ENCODE measurements at regions not wholly inside any gene's neighbourhood (a gene's known extent, or its start where the extent isn't known, plus 50 kb on each side); places are given as distances from the start of the nearest gene placed in this dataset.

- WGBS: 97% methylated on average over 3 of the region's 3 CpGs
- no peak for TF ChIP-seq POLR2AphosphoS5 (IDR thresholded peaks at IDR 0.05)
- TF ChIP-seq EP300 (IDR thresholded peaks at IDR 0.05): no peak
- no peak for TF ChIP-seq POLR2A (IDR thresholded peaks at IDR 0.05; ENCODE audit: low read depth)
- no peak for TF ChIP-seq CTCF (IDR thresholded peaks at IDR 0.05)
- intact Hi-C loops (cut with DNase I): no loop called here
These were observed 226.3 kb upstream of the MPDZ start for GRCh38 chr9:13505797-13506196.

GRCh38 chr9:13503599-13503998 is 224.1 kb upstream of the MPDZ start:
- no peaks in the 10 kb centered on the region for H3K4me1 ChIP-seq
- WGBS: 91% methylated on average over 2 of the region's 2 CpGs
- H3K27ac ChIP-seq (replicated peaks in 1 of 4): no peak overlapping the region
- H3K36me3 ChIP-seq: no peaks in the 10 kb centered on the region
- DNase-seq (ENCODE audit: extremely low spot score): no peak
- H3K9me3 ChIP-seq: no peaks in the 10 kb centered on the region
- intact Hi-C loops (cut with DNase I): no loop called here
- TF ChIP-seq EP300 (IDR thresholded peaks at IDR 0.05): no peak
- TF ChIP-seq POLR2AphosphoS5 (IDR thresholded peaks at IDR 0.05): no peak
- no peak for TF ChIP-seq CTCF (IDR thresholded peaks at IDR 0.05)
- TF ChIP-seq POLR2A (IDR thresholded peaks at IDR 0.05; ENCODE audit: low read depth): no peak
- no peaks in the 10 kb centered on the region for H3K27me3 ChIP-seq
- H3K4me3 ChIP-seq: no peak overlapping the region

More at GRCh38 chr9:13505797-13506196, 226.3 kb upstream of the MPDZ start:
- no peak for DNase-seq (ENCODE audit: extremely low spot score)
- Histone ChIP-seq H3K9me3 (no peaks in the 10 kb centered on the region), H3K36me3 (no peaks in the 10 kb centered on the region), H3K4me1 (no peaks in the 10 kb centered on the region), H3K27ac (replicated peaks in 1 of 4) (no peak overlapping the region), H3K4me3 (no peak overlapping the region), H3K27me3 (no peaks in the 10 kb centered on the region)

GRCh38 chr9:13502484-13502883 is 223.0 kb upstream of the MPDZ start:
- intact Hi-C loops (cut with DNase I): no loop called here
- no peaks in the 10 kb centered on the region for H3K27me3 ChIP-seq
- 76% methylated on average over 6 of the region's 6 CpGs for WGBS
- no peaks in the 10 kb centered on the region for H3K4me1 ChIP-seq
- no peaks in the 10 kb centered on the region for H3K9me3 ChIP-seq
- no peak overlapping the region for H3K27ac ChIP-seq (replicated peaks in 1 of 4)
- DNase-seq (ENCODE audit: extremely low spot score): no peak
- H3K36me3 ChIP-seq: no peaks in the 10 kb centered on the region
- H3K4me3 ChIP-seq: no peak overlapping the region
- TF ChIP-seq POLR2A (IDR thresholded peaks at IDR 0.05; ENCODE audit: low read depth) (no peak), EP300 (IDR thresholded peaks at IDR 0.05) (no peak), POLR2AphosphoS5 (IDR thresholded peaks at IDR 0.05) (no peak), CTCF (IDR thresholded peaks at IDR 0.05) (no peak)

GRCh38 chr9:13501018-13501417 is 221.5 kb upstream of the MPDZ start:
- no peaks in the 10 kb centered on the region for H3K9me3 ChIP-seq
- TF ChIP-seq POLR2A (IDR thresholded peaks at IDR 0.05; ENCODE audit: low read depth) (no peak), EP300 (IDR thresholded peaks at IDR 0.05) (no peak), POLR2AphosphoS5 (IDR thresholded peaks at IDR 0.05) (no peak), CTCF (IDR thresholded peaks at IDR 0.05) (no peak)
- H3K36me3 ChIP-seq: no peaks in the 10 kb centered on the region
- no peak overlapping the region for H3K4me3 ChIP-seq
- 95% methylated on average over 1 of the region's 1 CpG for WGBS
- no peaks in the 10 kb centered on the region for H3K27me3 ChIP-seq
- no peak for DNase-seq (ENCODE audit: extremely low spot score)
- H3K27ac ChIP-seq (replicated peaks in 1 of 4): no peak overlapping the region
- no peaks in the 10 kb centered on the region for H3K4me1 ChIP-seq
- intact Hi-C loops (cut with DNase I): no loop called here

GRCh38 chr9:13500034-13500433 is 220.5 kb upstream of the MPDZ start:
- H3K4me3 ChIP-seq: no peak overlapping the region
- no peak for TF ChIP-seq CTCF (IDR thresholded peaks at IDR 0.05)
- H3K27me3 ChIP-seq: no peaks in the 10 kb centered on the region
- no peak overlapping the region for H3K27ac ChIP-seq (replicated peaks in 1 of 4)
- no peaks in the 10 kb centered on the region for H3K9me3 ChIP-seq
- WGBS: 63% methylated on average over 1 of the region's 1 CpG
- intact Hi-C loops (cut with DNase I): no loop called here
- H3K36me3 ChIP-seq: no peaks in the 10 kb centered on the region
- H3K4me1 ChIP-seq: no peaks in the 10 kb centered on the region
- DNase-seq (ENCODE audit: extremely low spot score): no peak

Data from esophagus muscularis mucosa (tissue), 4 donors.